Daoy (cell line): ENCODE measurements at regions not wholly inside any gene's neighbourhood (a gene's known extent, or its start where the extent isn't known, plus 50 kb on each side); places are given as distances from the start of the nearest gene placed in this dataset.

ENCODE experiments used
- DNase-seq: peaks from one replicate; pipeline ENCODE4 v3.0.0-alpha.2; 2015; ENCODE audit warnings: low read depth

DNA sequence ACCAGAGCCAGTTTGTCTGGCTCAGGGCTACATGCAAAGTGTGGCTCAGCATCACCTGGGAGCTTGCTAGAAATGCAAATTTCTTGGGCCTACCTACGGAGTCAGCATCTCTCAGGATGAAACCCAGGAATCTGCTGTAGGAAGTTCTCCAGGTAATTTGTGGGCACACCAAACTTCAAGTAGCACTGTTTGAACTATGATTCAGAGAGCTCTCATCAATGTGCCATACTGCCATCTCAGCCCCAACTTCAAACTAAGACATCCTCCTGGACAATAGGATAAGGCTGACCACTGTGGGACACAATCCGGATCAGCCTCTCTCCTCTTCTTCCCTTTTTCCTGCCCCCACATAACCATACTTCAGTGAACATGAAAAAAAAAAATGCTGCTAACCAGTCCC lies 374.5 kb downstream of the METTL15 start:
- DNase-seq = no peak

DNA sequence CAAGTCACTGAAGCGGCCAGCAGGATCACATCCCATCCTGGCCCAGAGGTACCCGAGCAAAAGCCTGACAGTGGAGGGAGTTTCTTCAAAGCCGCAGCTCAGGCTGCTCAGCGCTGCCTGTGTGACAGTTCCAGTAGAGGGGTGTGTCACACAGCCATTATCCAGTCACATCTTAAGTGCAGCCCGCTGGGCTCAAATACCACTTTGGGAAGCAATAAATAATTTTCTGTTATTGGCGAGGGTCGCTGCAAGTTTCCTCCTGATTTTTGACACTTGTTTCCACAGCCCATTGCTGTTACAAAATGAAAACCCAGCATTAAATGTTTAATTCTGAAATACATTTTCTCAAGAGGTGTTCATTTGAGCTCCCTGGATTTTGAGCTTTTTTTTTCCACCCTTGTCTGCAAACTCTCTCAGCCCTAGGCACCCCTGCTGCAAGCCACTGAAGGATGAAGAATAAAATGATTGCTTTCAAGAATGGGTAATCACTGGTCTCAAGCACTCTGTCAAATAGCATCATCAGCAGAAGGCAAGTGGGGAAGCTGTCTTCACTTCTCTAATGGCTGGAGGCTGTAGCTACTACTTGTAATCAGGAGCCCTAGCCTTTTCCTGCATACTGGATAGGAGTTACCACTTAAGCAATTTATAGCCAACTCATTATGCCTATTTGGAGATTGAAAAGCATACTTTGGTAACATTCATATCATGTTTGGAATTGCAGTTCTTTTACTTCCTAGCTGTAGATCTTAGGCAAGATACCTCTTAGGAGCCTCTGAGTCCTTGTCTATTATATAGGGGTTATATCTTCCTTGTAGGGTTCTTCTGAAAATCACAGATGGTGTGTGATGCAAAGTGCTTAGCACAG lies 373.7 kb downstream of the METTL15 start:
- DNase-seq = no peak

DNA sequence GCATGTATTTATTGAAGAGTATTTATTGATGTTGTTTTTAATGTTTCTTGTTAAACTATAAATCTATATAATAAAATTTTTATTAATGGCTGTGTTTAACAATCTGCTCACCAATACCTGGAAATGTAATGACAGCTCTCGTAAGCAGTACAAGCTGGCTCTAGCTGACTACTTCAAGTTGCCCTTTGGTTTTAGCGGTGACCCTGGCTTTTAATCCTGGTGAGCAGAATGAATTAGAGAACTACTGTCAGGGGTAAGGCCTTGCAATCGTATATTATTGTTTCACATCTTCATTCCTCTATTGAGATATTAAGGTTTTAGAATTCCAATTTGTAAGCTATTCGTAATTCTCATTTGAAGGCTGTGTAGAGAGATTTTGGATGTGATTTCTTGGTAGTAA lies 372.2 kb downstream of the METTL15 start:
- DNase-seq = no peak

DNA sequence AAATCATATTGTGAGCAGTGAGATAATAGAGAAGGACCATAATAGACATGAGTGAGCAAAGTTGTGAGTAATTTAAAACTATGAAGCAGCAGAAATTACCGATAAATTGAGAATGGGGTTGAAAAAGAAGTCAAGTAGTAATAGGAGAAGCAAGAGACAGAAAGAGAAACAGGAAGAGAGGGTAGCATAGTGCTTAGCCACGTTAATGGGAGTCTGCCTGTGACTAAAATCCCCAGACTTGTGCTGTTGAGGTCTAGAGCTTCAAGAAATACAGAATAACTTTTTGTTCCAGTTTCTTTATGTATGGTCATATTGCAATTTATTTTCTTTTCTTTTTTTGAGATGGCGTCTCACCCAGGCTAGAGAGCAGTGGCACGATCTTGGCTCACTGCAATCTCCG lies 368.7 kb downstream of the METTL15 start:
- DNase-seq = no peak

DNA sequence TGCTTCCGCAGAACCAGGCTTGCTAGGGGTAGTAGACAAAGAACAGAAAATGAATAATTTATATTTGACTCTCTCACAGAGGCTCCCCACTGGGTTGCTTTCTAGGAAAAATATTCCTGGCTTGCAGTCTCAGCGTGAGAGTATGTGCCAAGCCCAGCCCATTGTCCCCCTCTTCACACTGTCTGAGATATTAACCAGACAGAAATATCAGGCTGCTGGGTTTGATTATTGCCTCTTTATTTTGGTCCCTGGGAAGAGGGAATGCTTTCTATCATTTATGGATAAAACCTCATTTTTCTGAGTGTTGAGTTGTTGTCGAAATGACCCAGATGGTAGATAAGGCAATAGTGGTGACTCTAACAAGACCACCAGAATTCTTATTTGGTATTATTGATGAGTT lies 367.9 kb downstream of the METTL15 start:
- DNase-seq = no peak

DNA sequence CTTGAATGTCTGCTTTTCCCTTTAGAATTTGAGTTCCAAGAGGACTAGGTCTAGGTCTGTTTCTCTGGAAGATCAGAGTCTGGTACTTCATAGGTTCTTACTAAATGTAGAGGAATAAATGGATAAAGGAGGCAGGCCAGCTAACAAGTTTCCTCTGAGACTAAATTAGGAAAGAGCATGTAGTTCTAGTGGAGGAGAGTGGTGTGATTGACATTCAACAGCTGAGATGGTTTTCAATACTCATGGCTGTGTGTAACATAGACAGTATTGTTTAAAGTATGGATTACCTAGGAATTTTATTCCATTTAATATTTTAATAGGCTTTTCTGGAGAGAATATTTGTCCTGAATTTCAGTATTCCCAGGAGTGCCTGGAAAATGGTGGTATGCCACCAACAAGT lies 364.7 kb downstream of the METTL15 start:
- DNase-seq = no peak

DNA sequence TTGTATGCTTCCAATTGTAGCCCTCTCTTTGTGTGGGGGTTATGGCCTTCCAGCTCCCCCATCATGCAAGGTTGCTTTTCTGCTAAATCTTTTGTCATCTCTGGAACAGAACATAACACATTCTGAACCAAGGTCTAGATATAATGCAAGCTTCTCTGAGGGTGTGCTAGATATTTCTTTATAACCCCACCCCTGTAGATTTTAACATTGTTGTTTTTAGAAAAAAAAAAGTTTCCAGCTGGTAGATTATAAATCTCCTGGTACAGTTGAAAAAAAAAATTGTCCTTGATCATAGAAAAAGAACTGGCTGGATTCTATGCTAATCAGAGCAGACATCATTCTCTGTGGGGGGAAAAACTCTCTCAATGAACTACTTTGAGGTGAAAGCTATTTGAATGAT lies 363.3 kb downstream of the METTL15 start:
- DNase-seq = no peak

DNA sequence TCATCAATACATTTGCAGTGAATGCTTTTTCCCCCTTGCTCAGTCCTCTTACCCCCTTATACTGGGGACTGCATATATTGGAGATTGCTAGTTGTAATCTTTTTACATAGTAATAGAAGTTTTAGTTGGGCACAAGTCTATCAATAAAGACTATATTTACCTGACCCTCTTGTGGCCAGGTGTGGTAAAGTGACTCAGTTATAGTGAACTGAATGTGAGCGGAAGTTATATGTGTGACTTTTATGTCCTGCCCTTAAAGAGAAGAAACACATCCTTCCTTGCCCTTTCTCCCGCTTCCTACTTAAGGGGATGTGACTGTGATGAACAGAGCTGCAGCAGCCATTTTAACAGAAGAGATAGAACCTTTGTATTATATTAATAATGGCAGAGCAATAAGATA lies 362.0 kb downstream of the METTL15 start:
- DNase-seq = no peak

DNA sequence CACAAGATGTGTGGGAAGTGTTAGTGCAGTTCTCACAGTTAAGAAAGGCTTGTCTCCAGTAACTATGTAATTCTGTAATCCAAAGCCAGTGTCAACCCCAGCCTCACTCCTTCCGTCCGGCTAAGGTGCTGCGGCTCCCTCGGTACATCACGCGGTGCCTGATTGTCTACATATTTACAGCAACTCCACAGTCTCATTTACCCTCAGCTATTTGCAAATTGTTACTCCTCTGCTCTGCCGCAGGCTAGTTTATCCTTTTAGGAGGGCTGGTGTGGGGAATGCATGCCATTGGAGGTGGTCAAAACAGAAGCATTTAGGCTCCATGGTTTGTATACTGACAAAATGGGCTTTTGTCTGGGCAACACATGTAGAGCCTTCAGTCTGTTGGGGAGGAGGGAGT lies 358.3 kb downstream of the METTL15 start:
- no peak for DNase-seq

DNA sequence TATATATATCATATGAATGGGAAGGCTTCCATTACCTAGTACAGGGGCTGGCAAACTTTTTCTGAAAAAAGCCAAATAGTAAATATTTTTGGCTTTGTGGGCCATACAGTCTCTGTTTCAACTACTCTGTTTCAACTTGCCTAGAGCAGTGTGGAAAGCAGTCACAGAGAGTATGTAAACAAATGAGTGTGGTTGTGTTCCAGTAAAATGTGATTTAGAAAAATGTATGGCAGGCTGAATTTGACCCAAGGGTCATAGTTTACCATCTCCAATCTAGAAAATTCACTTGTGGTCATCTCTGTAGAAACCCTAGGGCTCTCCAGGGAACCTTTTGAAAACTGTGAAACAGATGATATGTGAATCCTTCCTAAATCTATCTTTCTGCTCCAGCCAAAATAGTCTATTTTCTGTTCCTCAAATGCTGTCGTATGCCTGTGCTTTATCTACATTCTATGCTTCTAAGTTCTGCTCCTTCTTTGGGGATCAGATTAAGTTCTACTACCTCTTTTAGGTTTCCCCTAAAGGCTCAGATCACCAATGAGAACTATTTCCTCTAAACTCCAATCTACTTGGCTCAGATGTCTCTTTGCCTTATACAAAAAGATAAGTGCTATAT lies 356.2 kb downstream of the METTL15 start:
- no peak for DNase-seq

DNA sequence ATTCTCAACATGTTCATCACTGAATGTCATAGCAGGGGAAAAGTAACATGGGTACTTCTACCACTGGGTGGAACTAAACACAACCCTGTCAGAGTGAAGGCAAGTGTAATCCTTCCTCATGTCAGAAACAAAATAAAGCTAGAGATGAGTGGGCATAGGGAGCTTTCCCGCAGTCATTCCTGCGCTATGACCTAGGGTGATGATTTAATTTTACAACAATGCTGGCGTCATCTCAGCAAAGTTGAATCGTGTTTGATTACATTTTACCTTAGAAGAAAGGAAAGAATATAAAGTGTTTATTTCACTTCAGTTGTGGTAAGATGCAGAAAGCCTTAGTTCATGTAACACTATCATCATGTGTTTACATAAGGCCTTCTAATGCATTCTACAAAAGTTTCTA lies 355.6 kb downstream of the METTL15 start:
- DNase-seq = no peak

DNA sequence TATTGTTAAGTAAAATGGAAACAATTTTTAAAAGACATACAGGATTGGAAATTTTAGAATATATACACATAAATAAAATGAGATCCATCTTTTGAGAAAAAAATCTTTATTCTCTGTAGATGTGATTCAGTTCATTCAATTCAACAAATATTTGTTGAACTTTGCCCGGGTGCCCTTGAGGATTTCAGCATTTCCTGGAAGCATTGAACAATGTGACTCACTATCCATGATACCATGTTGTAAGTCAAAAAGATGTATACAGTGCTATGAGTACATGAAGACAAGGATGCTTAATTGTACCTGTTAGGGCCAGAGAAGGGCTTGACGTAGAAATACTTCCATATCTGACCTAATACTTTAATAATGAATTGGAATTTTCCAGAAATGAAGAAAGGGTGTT lies 353.7 kb downstream of the METTL15 start:
- no peak for DNase-seq

DNA sequence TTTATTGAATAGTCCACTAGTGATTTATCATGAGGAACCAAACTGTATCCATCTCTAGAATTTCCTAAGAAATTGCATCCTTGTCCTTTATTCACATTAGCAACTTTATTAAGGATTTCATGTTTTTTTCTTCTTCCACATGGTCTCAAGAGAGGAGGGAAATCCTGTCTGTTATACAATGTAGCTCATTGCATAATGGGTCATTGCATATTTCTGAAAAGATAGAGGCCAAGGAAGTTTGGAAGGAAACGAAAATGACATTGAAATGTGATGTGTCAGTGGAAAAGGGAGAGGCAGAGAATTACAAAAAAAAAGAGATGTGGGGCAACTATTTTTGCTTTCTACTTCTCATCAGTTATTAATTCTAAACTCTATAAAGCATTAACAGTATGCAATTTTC lies 353.1 kb downstream of the METTL15 start:
- DNase-seq = no peak

DNA sequence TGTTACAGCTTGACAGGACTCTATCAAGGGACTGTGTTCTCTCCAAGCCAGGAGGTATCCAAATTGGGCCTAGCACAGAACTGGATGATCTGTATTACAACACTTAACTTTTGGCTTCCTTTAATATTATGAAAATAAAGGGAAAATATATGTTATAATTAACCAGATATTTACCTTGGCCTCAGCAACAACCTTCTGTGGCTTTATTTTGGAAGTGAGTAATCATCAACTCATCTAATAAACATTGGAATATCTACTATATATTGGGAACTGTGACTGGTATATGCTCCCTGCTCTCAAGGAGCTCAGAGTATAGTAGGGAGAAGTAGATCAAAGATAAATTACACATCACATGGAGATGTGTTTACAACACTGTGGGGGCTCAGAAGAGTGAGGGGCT lies 352.2 kb downstream of the METTL15 start:
- no peak for DNase-seq

DNA sequence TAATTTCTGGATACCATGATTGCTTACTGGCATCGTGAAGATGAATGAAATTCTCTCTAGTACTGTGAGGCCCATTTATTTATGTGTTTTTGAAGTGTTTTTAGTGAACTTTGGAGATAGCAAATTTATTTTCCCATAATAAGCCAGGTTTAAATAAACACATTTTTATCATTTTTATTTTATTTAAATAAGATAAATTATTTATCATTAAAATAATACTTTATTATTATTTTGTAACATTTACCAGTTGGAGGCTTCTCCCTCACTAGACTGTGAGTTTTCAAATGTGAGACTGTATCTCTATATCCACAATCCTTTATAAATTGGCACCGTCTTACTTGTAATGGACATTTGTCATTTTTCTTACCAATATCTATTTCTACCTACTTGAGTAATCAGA lies 351.7 kb downstream of the METTL15 start:
- no peak for DNase-seq

DNA sequence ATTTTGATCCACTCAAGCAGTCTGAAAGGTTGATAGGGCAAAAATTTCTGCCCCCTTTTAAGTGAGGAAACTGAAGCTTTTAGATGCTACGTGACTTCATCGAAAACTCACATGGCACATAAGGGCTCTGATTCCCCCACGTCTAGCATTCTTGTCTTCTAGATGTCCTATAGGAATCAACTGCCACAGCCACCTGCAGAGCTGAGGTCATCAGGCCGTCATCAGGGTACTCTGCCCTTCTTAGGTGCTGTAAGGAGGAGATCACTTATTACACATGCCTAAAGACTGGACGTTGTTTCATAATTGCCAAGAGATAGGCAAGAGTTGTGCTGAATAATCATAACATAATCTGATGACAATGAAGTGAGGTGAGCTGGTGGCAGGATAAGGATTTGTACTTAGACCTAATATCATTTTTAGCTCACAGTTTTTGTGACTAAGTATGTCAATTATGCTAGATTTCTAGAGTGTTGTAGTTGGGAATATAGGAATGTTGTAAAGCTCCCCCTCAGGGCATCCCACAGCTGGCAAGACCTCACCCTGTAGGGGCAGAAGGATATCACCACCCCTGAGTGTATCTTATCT lies 349.4 kb downstream of the METTL15 start:
- no peak for DNase-seq

DNA sequence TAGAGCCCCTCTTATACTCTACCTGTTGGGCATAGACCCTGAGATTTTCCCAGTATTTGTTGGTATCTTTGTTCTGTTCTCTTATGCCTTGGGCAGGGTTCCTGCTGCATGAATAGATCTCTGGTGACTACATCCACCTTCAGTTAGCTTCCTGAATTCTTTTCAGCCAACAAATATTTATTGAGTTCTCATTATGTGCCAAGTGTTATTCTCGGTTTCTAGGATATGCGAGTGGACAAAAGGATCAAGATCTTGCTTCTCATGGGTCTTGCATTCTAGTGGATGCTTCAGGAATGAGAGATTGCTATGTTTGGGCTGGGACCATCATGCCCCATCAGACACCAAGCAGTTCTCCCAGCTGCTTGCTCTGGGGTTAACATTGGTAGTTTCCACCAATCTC lies 340.0 kb downstream of the METTL15 start:
- DNase-seq = no peak

DNA sequence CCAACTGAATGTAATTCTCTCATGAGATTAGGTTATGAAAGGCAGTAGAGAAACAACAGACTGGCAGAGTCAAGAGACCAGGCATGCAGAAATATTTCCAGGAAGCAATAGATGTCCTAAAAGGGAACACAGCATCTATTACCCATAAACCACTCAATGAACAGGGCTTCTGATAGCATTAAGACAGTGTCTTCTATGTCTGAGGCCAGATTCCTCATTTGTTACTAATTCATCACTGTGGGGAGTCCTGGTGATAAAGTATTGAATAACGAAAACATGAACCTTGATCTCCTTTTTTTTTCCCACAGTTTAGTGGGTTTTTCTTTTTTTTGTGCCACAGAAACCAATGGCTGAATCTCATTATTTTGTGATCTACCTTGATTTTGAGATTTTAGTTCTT lies 339.0 kb downstream of the METTL15 start:
- DNase-seq = peak; percentile 40

DNA sequence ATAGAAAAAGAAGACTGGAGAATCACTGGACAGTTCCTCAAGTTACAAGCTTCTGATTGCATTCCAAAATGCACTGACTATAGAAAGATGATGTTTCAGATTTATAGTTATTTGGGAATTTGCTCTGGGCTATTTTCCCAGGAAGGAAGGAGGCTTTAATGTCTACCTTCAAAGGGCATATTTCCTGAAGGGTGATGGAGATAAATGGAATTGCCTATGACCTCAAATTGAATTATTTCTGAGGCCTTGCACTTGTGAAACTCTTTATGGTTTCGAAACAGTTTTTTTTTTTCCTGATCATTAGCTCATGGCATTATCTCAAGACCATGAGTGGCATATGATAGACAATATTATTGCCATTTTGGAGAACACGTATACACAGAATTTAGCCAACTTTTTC lies 333.9 kb downstream of the METTL15 start:
- DNase-seq = no peak

DNA sequence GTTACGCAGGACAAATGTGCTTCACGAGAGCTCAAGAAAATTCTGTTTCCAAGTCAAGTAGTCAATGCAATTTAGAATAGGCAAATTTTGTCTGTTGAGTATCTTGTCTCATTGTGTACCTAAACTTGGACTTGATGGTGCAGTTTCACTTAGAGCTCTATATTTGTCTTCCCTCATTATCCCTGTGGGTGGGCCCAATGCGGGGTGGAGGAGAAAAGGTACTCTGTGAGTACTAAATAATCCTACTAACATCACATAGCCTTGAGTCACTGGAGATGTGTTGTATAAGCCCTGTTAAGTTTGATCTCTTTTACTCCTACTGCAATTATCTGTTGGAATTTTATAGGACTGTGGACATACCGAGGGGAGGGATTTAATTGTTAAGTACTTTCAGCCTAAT lies 331.2 kb downstream of the METTL15 start:
- DNase-seq = no peak

DNA sequence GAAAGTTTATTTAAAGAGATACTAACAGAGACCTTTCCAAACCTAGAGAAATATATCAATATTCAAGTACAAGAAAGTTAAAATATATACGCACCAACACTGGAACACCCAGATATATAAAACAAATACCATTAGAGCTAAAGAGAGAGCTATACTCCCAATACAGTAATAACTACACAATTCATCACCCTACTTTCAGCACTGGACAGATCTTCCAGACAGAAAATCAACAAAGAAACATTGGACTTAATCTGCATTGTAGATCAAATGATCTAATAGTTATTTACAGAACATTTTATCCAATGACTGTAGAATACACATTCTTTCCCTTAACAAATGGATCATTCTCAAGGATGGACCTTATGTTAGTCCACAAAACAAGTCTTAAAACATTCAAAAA lies 311.9 kb downstream of the METTL15 start:
- no peak for DNase-seq

DNA sequence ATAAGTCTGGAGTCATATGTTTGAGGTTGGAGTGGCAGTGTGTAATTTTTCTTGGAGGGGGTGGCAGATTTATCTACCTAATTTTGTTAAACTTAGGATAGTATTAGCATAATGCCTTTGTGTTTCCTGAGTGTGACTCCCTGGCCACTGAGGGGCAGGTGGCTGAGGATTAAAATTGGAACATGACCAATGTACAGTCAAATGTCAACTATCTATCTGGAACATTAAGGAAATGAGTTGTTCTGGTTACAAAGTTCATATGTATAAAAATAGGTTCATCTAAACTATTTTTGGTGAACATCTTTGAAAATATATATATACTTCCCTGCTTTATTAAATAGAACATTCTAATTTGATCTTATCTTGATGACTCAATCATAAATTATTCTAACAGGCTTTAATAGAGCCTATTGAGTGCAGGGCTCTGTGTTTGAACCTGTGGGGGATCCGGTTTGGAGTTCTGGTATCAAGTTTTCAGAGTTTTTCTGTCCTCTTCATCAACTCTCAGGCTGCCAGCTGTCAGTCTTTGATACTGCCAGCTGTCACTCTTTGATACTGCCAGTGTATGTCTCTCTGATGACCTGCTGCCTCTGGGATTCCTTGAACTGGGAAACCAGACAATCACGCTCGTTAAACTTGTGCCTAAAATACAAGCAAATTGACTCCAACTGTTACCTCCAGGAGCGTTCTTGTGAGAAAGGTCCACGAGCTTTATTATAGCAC lies 309.6 kb downstream of the METTL15 start:
- DNase-seq = no peak

DNA sequence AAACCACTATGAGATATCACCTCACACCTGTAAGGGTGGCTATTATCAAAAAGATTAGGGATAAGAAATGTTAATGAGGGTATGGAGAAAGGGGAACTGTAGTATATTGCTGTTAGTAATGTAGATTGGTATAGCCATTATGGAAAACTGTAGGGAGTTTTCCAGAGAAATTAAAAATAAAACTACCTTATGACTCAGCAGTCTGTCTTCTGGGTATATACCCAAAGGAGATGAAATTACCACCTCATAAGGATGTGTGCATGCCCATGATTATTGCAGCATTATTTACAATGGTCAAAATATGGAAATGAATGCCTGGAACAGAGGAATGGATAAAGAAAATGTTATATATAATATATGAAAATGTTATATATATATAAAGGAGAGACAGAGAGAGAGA lies 303.8 kb downstream of the METTL15 start:
- DNase-seq = no peak
